ENCODE measurements at regions not wholly inside any gene's neighbourhood (a gene's known extent, or its start where the extent isn't known, plus 50 kb on each side); places are given as distances from the start of the nearest gene placed in this dataset.

DNA sequence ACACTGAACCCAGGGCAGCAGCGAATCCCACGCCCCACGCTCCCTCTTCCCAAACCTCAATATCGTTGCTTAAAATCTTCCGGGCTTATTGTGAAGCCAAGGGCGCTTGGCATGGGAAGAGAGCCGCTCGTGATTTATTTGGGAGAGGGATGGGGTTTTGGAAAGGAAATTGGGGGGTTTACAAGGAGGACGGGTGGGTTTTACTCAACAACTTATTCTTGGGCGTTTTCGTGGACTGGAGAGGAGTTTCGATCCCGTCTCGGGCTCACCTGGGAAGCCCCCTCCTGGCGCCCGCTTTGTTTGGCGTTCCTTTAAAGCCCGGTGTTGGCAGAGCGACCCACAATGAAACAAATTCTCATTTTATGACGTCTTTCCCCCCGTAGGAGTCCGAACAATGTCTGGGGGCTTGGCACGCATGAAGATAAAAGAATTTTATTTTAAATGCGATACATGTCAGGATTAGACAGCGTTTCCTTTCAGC lies 135.3 kb downstream of the INSIG2 start:
- Mint-ChIP-seq H3K27me3 (ENCODE audit: insufficient read depth, unreplicated experiment) (peaks cover 23% of the 10 kb centered on the region), H3K9me3 (ENCODE audit: unreplicated experiment) (no peaks in the 10 kb centered on the region), H3K27ac (ENCODE audit: unreplicated experiment) (no peak overlapping the region), H3K4me1 (ENCODE audit: low read depth, unreplicated experiment) (no peaks in the 10 kb centered on the region), H3K36me3 (ENCODE audit: insufficient read depth, unreplicated experiment) (no peaks in the 10 kb centered on the region), H3K4me3 (ENCODE audit: unreplicated experiment) (peak overlapping the region; percentile 72)
- no peaks in the 10 kb centered on the region for H3K4me1 ChIP-seq
- H3K9me3 ChIP-seq = no peaks in the 10 kb centered on the region
- no peaks in the 10 kb centered on the region for H3K36me3 ChIP-seq (ENCODE audit: control insufficient read depth, insufficient read depth, low read length)
- DNase-seq = no peak
- H3K4me3 ChIP-seq (ENCODE audit: low read depth, low read length) = peak overlapping the region; percentile 22
- ChIA-PET CTCF (no interaction called here), POLR2A (no interaction called here)
- BruUV-seq (replicated peaks) = no TSS peak
- intact Hi-C loops (cut with micrococcal nuclease; ENCODE audit: unreplicated experiment) = loop anchor here (5.0 to 10.0 kb wide), 3 partner anchors 49 to 179 kb away; no protein-coding TSS in a partner anchor
- peaks cover 4% of the 10 kb centered on the region for H3K27me3 ChIP-seq (replicated peaks; ENCODE audit: control insufficient read depth, insufficient read depth, low read length)
- TF ChIP-seq, protein P1, sequence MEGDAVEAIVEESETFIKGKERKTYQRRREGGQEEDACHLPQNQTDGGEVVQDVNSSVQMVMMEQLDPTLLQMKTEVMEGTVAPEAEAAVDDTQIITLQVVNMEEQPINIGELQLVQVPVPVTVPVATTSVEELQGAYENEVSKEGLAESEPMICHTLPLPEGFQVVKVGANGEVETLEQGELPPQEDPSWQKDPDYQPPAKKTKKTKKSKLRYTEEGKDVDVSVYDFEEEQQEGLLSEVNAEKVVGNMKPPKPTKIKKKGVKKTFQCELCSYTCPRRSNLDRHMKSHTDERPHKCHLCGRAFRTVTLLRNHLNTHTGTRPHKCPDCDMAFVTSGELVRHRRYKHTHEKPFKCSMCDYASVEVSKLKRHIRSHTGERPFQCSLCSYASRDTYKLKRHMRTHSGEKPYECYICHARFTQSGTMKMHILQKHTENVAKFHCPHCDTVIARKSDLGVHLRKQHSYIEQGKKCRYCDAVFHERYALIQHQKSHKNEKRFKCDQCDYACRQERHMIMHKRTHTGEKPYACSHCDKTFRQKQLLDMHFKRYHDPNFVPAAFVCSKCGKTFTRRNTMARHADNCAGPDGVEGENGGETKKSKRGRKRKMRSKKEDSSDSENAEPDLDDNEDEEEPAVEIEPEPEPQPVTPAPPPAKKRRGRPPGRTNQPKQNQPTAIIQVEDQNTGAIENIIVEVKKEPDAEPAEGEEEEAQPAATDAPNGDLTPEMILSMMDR (IDR thresholded peaks at IDR 0.05; ENCODE audit: insufficient read depth in 1 of 2, low read depth in 1 of 2, low read length in 1 of 2, severe bottlenecking in 1 of 2, unreplicated experiment in 1 of 2) = no peak

DNA sequence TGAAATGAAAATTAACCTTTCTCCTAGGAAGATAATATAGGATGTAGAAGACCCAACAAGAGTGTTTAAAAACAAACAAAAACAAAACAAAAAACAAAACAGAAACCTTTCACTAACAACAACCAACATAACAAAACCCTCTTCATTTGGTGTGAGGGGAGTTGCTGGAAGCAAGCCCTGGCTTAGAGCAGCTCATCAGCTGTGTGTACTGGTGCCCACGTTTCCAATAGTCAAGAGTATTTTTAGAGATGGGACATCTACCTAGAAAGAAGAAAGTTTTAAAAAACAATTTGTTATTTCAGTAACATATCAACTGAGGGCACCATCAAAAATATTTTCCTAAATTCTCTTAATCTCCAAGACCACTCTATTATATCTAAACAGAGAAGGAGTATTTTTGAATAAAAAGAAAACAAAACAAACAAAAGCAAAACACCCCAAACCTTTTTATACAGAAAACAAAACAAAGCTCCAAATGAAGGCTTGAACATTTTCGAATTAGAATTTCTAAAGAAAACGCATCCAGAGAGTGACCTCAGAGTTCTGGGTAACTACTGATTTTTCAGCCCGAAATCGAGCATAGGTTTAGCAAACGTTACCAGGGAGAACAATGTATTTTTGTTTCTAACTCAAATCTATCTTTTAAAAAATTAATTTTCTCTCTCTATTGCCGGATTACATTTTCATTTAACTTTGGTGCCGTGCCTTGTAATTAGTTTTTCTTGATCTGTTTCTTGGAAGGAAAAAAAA lies 134.6 kb downstream of the INSIG2 start:
- Histone ChIP-seq H3K4me3 (ENCODE audit: low read depth, low read length) (no peak overlapping the region), H3K27me3 (replicated peaks; ENCODE audit: control insufficient read depth, insufficient read depth, low read length) (peaks cover 4% of the 10 kb centered on the region), H3K4me1 (no peaks in the 10 kb centered on the region), H3K9me3 (no peaks in the 10 kb centered on the region), H3K36me3 (ENCODE audit: control insufficient read depth, insufficient read depth, low read length) (no peaks in the 10 kb centered on the region)
- Mint-ChIP-seq H3K27ac (ENCODE audit: unreplicated experiment) (no peak overlapping the region), H3K36me3 (ENCODE audit: insufficient read depth, unreplicated experiment) (no peaks in the 10 kb centered on the region), H3K9me3 (ENCODE audit: unreplicated experiment) (no peaks in the 10 kb centered on the region), H3K4me3 (ENCODE audit: unreplicated experiment) (peak overlapping the region; percentile 72), H3K27me3 (ENCODE audit: insufficient read depth, unreplicated experiment) (peaks cover 23% of the 10 kb centered on the region), H3K4me1 (ENCODE audit: low read depth, unreplicated experiment) (no peaks in the 10 kb centered on the region)
- CTCF ChIA-PET = interaction anchor here (1.0 kb wide), 1 partner anchor 68 kb away, joined by 3 read pairs; no protein-coding TSS in a partner anchor
- no TSS peak for BruUV-seq (replicated peaks)
- DNase-seq = no peak
- POLR2A ChIA-PET = no interaction called here
- intact Hi-C loops (cut with micrococcal nuclease; ENCODE audit: unreplicated experiment) = loop anchor here (1.0 to 10.0 kb wide), 6 partner anchors 49 to 642 kb away; no protein-coding TSS in a partner anchor
- TF ChIP-seq, protein P1 (IDR thresholded peaks at IDR 0.05; ENCODE audit: insufficient read depth in 1 of 2, low read depth in 1 of 2, low read length in 1 of 2, severe bottlenecking in 1 of 2, unreplicated experiment in 1 of 2) = no peak

DNA sequence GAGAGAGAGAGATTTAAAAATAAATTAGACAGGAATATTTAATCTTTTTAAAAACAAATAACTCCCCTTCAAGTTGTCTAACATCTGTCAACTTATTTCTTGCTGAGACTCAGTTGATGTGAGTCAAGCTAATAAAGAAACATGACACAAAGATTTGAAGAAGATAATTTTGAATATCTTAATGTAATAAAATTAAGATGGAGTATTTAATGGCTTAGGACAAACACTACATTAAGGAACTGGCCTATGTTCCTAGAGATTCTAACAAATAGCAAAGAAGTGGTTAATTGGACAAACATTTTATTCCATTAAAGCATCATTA lies 134.0 kb downstream of the INSIG2 start:
- Mint-ChIP-seq H3K27me3 (ENCODE audit: insufficient read depth, unreplicated experiment) (peaks cover 23% of the 10 kb centered on the region), H3K9me3 (ENCODE audit: unreplicated experiment) (no peaks in the 10 kb centered on the region), H3K4me3 (ENCODE audit: unreplicated experiment) (no peak overlapping the region), H3K36me3 (ENCODE audit: insufficient read depth, unreplicated experiment) (no peaks in the 10 kb centered on the region), H3K27ac (ENCODE audit: unreplicated experiment) (no peak overlapping the region), H3K4me1 (ENCODE audit: low read depth, unreplicated experiment) (no peaks in the 10 kb centered on the region)
- POLR2A ChIA-PET = no interaction called here
- CTCF ChIA-PET = interaction anchor here (0.7 to 1.0 kb wide), 3 partner anchors 14 to 175 kb away, joined by 3 to 4 read pairs (median 4); no protein-coding TSS in a partner anchor
- H3K4me1 ChIP-seq = no peaks in the 10 kb centered on the region
- H3K27me3 ChIP-seq (replicated peaks; ENCODE audit: control insufficient read depth, insufficient read depth, low read length) = peaks cover 4% of the 10 kb centered on the region
- no peak overlapping the region for H3K4me3 ChIP-seq (ENCODE audit: low read depth, low read length)
- no peak for DNase-seq
- TF ChIP-seq, protein P1 (IDR thresholded peaks at IDR 0.05; ENCODE audit: insufficient read depth in 1 of 2, low read depth in 1 of 2, low read length in 1 of 2, severe bottlenecking in 1 of 2, unreplicated experiment in 1 of 2) = no peak
- no peaks in the 10 kb centered on the region for H3K36me3 ChIP-seq (ENCODE audit: control insufficient read depth, insufficient read depth, low read length)
- BruUV-seq (replicated peaks) = no TSS peak
- intact Hi-C loops (cut with micrococcal nuclease; ENCODE audit: unreplicated experiment) = loop anchor here (1.0 to 10.0 kb wide), 6 partner anchors 50 to 643 kb away; no protein-coding TSS in a partner anchor
- no peaks in the 10 kb centered on the region for H3K9me3 ChIP-seq

Data from Caco-2 (cell line).